NB4 (cell line): ENCODE measurements at regions not wholly inside any gene's neighbourhood (a gene's known extent, or its start where the extent isn't known, plus 50 kb on each side); places are given as distances from the start of the nearest gene placed in this dataset.

Source experiments
- DNase-seq: peaks from one replicate; pipeline ENCODE4 v3.0.0; 2010; ENCODE audit warnings: low read depth
- H3K4me3 ChIP-seq: one replicate; pipeline ENCODE4 v1.5.1; 2011; ENCODE audit warnings: mild to moderate bottlenecking, low read depth, low read length, moderate library complexity
- MYC ChIP-seq: IDR thresholded peaks from 2 replicates; pipeline ENCODE4 v1.6.1; 2011; ENCODE audit warnings: low read depth, low read length
- POLR2A ChIP-seq: IDR thresholded peaks from 2 replicates; pipeline ENCODE4 v1.6.1; 2011; ENCODE audit warnings: mild to moderate bottlenecking; ENCODE audit not compliant: insufficient read length; ENCODE audit errors: extremely low read depth
- TF ChIP-seq, protein P1 (sequence below): IDR thresholded peaks from 2 replicates; pipeline ENCODE4 v1.6.1; 2011; ENCODE audit warnings: low read depth, low read length
- TF ChIP-seq, protein P2 (sequence below): IDR thresholded peaks from one replicate; pipeline ENCODE4 v1.5.1; 2012; ENCODE audit warnings: low read depth, low read length

DNA sequence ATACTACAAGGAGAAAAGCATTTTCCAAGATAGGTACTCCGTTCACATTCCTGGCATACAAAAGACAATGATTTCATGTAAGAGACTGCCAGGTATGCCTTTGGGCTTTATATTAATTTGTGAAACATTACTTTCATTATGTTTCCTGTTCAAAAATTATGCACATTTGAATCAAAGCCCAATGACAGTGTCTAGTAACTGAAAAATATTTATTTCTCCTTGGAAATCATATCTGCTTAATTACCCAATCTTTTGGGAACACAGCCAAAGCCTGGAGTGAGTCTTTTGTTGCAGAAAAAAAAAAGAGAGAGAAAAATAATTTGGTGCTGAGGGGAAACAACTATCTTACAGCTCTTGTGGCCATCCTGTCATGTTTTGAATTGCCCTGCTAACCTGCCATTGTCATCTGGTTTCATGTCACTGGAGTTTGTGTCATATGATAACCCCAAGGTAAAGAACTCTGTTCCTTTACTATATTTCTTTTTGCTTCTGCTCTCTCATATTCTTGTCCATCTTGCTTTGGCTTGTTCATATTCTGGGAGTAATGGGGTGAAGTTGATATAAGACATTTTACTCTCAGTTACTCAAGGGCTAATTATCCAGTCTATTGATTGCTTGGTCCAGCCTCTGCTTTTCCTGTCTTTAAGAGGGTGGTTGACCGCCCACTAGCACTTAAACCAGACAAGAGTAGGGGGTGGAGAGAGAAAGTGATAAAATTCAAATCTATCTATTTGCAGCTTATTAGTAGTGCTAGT, 238.3 kb upstream of the NUDT12 start:
- DNase-seq, result no peak
- TF ChIP-seq POLR2A, result no peak
- no peak for TF ChIP-seq MYC
- TF ChIP-seq, protein P1, sequence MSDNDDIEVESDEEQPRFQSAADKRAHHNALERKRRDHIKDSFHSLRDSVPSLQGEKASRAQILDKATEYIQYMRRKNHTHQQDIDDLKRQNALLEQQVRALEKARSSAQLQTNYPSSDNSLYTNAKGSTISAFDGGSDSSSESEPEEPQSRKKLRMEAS, result no peak
- TF ChIP-seq, protein P2, sequence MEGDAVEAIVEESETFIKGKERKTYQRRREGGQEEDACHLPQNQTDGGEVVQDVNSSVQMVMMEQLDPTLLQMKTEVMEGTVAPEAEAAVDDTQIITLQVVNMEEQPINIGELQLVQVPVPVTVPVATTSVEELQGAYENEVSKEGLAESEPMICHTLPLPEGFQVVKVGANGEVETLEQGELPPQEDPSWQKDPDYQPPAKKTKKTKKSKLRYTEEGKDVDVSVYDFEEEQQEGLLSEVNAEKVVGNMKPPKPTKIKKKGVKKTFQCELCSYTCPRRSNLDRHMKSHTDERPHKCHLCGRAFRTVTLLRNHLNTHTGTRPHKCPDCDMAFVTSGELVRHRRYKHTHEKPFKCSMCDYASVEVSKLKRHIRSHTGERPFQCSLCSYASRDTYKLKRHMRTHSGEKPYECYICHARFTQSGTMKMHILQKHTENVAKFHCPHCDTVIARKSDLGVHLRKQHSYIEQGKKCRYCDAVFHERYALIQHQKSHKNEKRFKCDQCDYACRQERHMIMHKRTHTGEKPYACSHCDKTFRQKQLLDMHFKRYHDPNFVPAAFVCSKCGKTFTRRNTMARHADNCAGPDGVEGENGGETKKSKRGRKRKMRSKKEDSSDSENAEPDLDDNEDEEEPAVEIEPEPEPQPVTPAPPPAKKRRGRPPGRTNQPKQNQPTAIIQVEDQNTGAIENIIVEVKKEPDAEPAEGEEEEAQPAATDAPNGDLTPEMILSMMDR, result no peak
- H3K4me3 ChIP-seq, result no peak overlapping the region

DNA sequence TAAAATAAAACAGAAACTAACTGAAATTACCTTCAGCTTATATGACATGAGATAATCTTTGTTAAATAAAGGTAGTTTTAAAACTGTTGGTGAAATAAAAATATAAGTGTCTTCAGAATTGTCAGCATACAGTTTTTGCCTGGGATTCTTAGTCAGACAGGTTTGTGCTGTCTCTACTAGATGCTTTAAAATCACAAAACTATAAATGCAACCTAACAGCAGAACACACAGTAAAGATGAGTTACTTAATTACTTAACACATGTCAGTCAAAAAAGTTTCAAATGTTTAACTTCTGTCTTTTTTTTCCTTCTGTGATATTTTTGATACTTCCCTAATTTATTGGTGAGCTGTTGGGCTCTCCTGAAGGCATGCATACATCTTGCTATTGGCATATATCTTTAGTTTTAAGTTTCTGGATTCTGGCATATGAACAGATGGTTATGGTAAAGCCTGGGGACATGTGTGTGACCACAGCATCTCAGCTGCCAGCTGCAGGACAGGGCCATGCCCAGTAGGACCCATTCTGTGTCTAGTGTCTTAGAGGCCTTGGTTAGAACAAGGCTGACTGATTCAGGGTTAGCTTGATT, 231.1 kb upstream of the NUDT12 start:
- no peak for DNase-seq
- TF ChIP-seq, protein P2, result no peak
- TF ChIP-seq POLR2A, result no peak
- TF ChIP-seq MYC, result no peak
- TF ChIP-seq, protein P1, result no peak
- H3K4me3 ChIP-seq, result no peak overlapping the region

DNA sequence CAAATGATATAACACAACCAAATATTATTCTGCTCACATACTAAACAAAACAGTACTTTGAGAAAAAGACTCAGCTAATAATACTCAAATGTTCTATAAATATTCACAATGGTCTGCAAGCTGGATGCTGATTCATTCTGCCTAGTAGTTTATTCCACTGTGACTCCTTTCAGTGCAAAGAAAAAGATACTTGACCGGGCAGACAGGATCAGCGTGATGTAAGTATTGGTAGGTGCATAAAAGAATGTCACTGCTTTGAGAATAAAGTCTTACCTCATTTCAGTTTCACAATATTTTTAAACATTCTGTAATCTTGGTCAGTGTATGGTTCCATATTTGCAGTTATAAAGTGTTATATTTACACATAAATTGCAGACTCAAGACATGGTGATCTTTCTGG, 223.0 kb upstream of the NUDT12 start:
- DNase-seq, result no peak
- H3K4me3 ChIP-seq, result no peak overlapping the region
- no peak for TF ChIP-seq MYC
- TF ChIP-seq, protein P2, result no peak
- no peak for TF ChIP-seq POLR2A
- TF ChIP-seq, protein P1, result no peak

DNA sequence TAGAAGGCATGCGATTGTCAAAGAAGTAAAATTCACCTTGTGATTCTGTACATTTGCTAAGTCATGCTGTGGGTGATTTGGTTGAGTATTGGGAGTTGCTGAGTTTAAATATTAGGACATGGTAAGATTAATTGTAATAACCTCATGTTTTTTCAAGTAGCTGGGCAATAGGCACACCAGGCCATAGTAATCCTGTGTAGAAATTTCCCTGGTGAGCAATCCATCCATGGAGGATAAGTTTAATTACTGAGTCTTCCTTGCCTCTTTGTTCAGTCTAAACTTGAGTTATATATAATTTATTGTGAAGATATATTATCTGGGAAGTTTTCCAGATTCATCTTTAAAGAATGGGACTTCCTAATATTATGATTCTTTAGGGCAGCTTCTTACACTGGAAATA, 221.1 kb upstream of the NUDT12 start:
- TF ChIP-seq, protein P1, result no peak
- no peak for TF ChIP-seq MYC
- no peak for TF ChIP-seq POLR2A
- TF ChIP-seq, protein P2, result no peak
- DNase-seq, result no peak
- H3K4me3 ChIP-seq, result no peak overlapping the region

DNA sequence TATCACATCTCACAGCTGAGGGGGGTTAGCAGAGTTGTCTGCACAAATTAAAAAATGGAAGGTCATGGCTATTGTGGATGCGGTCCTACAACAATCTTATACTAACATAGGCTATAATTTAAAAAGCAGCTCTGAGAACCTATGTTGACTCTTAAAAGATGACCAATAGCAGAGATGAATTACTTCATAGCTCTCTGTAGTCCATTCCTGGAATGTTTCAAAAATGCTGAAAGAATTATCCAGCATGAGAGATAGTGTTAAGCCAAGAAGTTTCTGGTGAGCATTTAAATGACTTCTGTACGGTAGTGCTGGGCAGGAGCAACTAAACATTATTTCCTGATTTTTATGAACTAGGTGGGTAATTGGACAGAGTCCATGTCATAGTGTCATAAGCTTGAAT, 218.2 kb upstream of the NUDT12 start:
- H3K4me3 ChIP-seq, result no peak overlapping the region
- TF ChIP-seq, protein P2, result no peak
- no peak for TF ChIP-seq MYC
- TF ChIP-seq, protein P1, result no peak
- TF ChIP-seq POLR2A, result no peak
- no peak for DNase-seq
